ENCODE measurements at regions not wholly inside any gene's neighbourhood (a gene's known extent, or its start where the extent isn't known, plus 50 kb on each side); places are given as distances from the start of the nearest gene placed in this dataset.

- no peak for TF ChIP-seq CTCF (IDR thresholded peaks at IDR 0.05; ENCODE audit: insufficient read depth, low read depth, low read length)
- no peak for DNase-seq (ENCODE audit: low read depth)
Observed at GRCh38 chr15:69830430-69830829, 267.3 kb downstream of the TLE3 start.

DNA sequence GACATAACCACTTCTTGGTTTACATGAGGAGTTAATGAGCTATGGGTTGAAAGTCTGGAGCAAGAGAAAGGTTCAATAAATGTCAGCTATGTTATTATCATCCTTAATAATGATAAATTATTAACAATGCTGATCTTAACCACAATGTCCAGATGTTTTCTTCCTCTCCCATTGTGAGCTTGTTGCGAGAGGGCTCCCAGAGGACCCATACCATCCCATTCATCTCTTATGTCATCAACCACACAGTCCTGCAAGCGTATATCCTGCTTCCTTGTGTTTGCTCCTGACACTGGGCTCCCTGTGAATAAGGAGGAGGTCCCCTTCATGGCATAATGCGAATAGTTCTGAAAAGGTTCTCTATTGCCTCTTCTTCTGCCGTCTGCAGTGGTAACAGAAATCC is 266.8 kb downstream of the TLE3 start:
- DNase-seq (ENCODE audit: low read depth) = no peak
- no peak overlapping the region for H3K4me3 ChIP-seq (ENCODE audit: low read depth, low read length)
- TF ChIP-seq CTCF (IDR thresholded peaks at IDR 0.05; ENCODE audit: insufficient read depth, low read depth, low read length) = no peak

More at GRCh38 chr15:69830430-69830829, 267.3 kb downstream of the TLE3 start:
- no peak overlapping the region for H3K4me3 ChIP-seq (ENCODE audit: low read depth, low read length)

GRCh38 chr15:69834267-69834666 is 263.4 kb downstream of the TLE3 start:
- no peak for TF ChIP-seq CTCF (IDR thresholded peaks at IDR 0.05; ENCODE audit: insufficient read depth, low read depth, low read length)
- no peak overlapping the region for H3K4me3 ChIP-seq (ENCODE audit: low read depth, low read length)

GRCh38 chr15:69834761-69835160 is 263.0 kb downstream of the TLE3 start:
- DNase-seq (ENCODE audit: low read depth) = no peak
- TF ChIP-seq CTCF (IDR thresholded peaks at IDR 0.05; ENCODE audit: insufficient read depth, low read depth, low read length) = no peak
- H3K4me3 ChIP-seq (ENCODE audit: low read depth, low read length) = no peak overlapping the region

More at GRCh38 chr15:69834267-69834666, 263.4 kb downstream of the TLE3 start:
- no peak for DNase-seq (ENCODE audit: low read depth)

DNA sequence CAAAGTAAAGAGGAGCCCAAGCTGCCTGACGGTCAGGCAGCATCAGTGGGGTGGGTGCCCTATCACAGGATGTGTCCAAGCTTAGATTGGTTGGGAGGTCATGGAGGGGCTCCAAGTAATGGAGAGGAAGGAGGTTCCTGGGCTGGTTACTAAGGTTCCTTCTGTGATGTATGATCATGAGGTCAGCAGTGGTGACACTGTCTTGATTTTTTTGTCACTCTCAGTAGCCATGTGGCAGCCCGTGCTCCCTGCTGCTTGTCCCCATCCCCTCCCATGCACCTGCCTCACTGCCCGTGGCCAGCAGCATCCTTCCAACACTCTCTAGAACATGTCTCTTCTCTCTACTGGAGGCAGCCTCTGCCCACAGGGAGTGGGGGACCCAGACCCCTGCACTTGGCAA is 261.7 kb downstream of the TLE3 start:
- TF ChIP-seq CTCF (IDR thresholded peaks at IDR 0.05; ENCODE audit: insufficient read depth, low read depth, low read length) = no peak
- no peak for DNase-seq (ENCODE audit: low read depth)

GRCh38 chr15:69836526-69837230 is 261.0 kb downstream of the TLE3 start:
- no peak for TF ChIP-seq CTCF (IDR thresholded peaks at IDR 0.05; ENCODE audit: insufficient read depth, low read depth, low read length)
- no peak for DNase-seq (ENCODE audit: low read depth)
- H3K4me3 ChIP-seq (ENCODE audit: low read depth, low read length) = no peak overlapping the region

More for the DNA sequence above, 261.7 kb downstream of the TLE3 start:
- H3K4me3 ChIP-seq (ENCODE audit: low read depth, low read length) = no peak overlapping the region

- no peak for DNase-seq (ENCODE audit: low read depth)
- TF ChIP-seq CTCF (IDR thresholded peaks at IDR 0.05; ENCODE audit: insufficient read depth, low read depth, low read length) = no peak
- no peak overlapping the region for H3K4me3 ChIP-seq (ENCODE audit: low read depth, low read length)
Observed at GRCh38 chr15:69838338-69838737, 259.4 kb downstream of the TLE3 start.

Measured in fibroblast of villous mesenchyme (primary cell).